Globus pallidus (tissue), 1 donor: ENCODE measurements at regions not wholly inside any gene's neighbourhood (a gene's known extent, or its start where the extent isn't known, plus 50 kb on each side); places are given as distances from the start of the nearest gene placed in this dataset.
A peak's percentile ranks its signal among the peaks of the same experiment; 100 is the strongest.

Experiments
- DNase-seq: peaks from one replicate; pipeline ENCODE4 v3.0.0-alpha.2; 2015; ENCODE audit warnings: low spot score

GRCh38 chr2:240226672-240227537, 86.4 kb upstream of the OTOS start:
- no peak for DNase-seq

DNA sequence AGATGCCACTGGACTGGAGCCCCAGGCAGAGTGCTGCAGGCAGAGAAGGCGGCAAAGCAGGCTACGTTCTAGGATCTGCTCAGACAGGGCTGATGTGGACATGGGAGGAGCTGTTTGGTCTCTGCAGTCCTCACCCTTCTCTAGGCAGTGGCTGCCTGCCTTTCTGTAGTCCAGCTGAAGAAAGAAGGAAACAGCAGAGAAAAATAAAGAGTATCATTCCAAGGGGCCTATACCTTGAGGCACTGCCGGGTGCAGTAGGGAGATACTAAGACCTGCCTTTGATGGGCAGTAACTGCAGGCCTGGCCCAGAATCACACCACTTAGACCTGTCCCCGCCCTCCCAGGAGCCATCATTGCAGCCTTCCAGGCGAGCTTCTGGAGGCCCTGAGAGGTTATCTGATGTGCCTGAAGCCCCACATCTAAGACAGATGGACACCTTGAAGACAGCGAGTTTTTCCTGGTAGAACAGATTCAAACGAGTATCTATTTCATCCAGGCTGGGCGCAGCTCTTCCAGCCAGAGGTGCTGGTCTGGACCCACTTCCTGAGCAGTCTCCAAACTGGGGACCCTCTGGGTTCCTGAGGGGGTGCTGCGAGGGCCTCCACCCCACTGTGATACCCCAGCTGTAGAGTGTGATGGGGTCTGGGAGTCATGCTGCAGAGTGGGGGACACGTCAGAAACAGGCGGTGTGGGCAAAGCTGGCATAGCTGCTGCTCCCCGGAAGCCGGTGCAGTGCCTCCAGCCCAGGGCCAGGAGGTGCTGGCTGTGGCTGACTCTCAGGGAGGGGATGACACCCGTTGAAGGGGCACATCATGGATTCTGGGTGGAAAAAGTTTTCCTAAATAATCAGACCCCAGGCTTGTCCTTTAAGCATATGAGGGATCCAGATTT, 87.3 kb upstream of the OTOS start:
- no peak for DNase-seq

DNA sequence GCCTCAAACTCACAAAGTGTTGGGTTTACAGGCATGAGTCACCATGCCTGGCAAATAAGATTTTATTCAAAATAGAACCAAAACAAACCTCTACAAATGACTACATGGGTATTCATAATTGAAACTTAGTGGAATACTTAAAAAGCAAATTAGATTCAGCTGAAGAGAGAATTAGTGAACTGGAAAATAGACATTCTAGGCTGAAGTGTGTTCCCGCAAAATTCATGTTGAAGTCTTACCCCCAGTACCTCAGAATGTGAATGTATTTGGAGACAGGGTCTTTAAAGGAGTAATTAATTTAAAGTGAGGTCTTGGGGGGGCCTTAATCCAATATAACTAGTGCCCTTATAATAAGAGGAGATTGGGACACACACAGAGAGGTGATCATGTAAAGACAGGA, 88.5 kb upstream of the OTOS start:
- DNase-seq: no peak

GRCh38 chr2:240229603-240230235, 89.3 kb upstream of the OTOS start:
- no peak for DNase-seq

GRCh38 chr2:240230291-240230931, 90.0 kb upstream of the OTOS start:
- DNase-seq: no peak

DNA sequence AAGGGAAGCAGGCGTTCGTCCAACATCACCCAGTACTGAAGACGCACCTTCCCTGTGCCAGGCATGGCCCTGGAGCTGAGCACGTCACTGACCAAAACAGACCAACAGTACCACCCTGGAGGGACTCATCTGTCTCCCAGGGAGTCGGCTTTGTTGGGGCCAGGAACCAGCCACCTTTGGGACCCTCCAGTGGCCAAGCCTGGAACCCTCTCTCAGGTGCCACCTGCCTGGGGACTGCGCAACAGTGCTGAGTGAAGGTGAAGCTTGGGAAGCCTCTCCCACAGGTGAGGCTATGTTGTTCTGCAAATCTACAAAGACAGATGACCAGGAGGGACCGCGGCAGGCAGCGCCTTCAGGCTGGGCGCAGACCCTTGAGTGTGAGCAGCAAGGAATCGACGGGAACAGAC, 91.4 kb upstream of the OTOS start:
- DNase-seq: no peak

DNA sequence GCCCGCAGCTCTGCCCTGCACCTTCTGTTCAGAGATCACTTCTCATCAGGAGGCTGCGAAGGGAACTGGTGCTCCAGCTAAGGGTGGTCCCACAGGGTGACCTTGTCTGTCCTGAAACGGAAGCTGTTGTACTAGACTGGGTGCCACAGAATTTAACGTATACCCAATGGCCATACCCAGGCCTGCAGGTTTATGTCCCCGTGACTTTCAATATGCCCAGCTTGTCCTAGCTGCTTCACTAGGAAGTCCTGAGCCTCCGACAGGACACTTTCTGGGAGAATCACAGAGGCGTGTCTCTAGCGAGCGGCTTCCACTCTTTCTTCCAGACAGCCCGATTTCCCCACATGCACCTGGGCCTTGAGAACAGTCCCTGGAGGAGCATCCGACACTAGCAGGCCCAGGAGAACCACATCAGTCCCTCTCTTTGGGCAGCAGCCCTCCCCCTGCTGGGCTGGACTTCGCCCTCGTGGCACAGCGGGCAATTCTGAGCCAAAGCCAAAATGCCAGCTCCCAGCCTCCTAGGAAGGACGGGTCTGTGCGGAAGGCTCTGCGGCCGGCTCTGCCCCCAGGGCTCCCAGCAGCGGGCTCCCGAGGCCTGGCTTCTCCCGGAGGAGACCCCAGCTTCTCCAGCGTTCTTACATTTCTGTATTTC, 91.9 kb upstream of the OTOS start:
- DNase-seq: no peak

- peak; percentile 66 for DNase-seq
Observed at GRCh38 chr2:240232961-240233884, 92.8 kb upstream of the OTOS start.

DNA sequence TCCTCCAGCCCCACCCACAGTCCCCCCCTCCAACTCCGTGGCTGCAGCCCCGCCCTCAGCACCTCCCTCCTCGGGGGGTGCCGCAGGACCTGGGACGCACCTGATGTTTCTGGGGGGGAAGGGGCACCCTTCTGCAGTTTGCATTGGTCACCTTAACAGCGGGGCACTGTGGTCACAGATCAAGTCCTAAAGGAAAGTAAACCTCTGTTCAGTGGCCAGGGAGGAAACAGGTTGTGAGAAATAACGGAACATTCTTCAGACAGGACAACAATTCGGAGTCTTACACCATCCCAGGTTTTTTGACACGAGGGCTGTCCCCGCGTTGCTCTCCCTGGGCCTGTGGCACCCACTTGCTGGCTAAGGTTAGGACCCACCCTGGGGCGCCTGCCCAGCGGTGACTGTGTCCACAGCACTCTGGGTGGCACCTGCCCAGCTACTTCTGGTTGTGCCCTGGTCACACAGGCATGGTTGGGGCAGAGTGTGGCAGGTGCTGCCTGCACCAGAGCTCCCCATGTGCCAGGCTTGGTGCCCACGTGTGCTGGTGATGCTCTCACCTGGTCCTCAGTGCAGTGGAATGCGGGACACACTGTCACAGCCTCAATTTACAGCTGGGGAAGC, 93.5 kb upstream of the OTOS start:
- DNase-seq: no peak

DNA sequence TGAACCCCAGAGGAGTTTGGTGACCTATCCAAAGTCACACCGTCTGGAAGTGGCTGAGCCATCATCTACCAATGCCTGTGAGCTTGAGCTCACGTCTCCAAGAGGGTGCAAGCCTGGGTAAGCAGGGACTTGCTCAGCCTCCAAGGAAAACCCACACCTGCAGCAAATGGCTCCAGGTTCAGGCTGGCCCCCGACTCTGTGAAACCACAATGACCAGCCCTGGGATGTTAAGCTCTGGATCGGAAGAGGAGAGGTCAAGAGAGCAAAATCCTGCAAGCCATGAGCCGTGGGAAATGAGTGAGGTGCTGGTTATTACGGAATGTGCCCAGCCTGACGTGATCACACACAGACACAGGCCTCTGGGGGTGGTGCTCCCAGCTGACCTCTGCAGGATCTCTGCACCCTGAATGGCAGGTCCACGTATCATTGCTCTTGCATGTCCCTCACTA, 94.1 kb upstream of the OTOS start:
- DNase-seq: no peak

GRCh38 chr2:240235149-240235803, 94.8 kb upstream of the OTOS start:
- DNase-seq: no peak

- DNase-seq: no peak
Observed at GRCh38 chr2:240235811-240236210, 95.4 kb upstream of the OTOS start.

- DNase-seq: no peak
Observed at GRCh38 chr2:240236217-240237111, 96.0 kb upstream of the OTOS start.

- DNase-seq: no peak
Observed at GRCh38 chr2:240237609-240238174, 97.2 kb upstream of the OTOS start.

DNA sequence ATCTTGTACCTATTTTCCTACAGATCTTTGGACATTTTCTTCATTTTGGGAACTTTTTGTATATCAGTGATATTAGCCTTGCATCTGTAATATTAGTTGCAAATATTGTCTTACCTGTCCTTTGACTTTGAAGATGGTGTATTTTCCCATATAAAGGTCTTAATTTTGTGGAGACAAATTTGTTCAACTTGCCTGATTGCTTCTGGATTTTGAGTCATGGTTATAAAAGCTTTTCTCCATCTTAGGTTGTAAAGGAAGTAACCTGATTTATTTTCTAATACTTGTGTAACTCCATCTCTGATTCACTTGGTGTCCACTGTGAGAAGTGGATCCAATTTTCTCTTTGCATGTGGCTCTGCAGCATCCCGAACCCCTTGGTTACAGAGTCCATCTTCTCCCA, 97.7 kb upstream of the OTOS start:
- DNase-seq: no peak

GRCh38 chr2:240238786-240239185, 98.3 kb upstream of the OTOS start:
- no peak for DNase-seq

- DNase-seq: no peak
Observed at GRCh38 chr2:240239325-240239724, 98.9 kb upstream of the OTOS start.
